H9 (cell line): ENCODE measurements at regions not wholly inside any gene's neighbourhood (a gene's known extent, or its start where the extent isn't known, plus 50 kb on each side); places are given as distances from the start of the nearest gene placed in this dataset.

Experiments used
- DNase-seq: peaks from one replicate; pipeline ENCODE4 v3.0.0-alpha.2; 2017
- H2AFZ ChIP-seq: one replicate; pipeline ENCODE4 v1.6.1; 2013; ENCODE audit warnings: mild to moderate bottlenecking, low read length, control low read depth, moderate library complexity
- H2AK5ac ChIP-seq: 2 replicates; pipeline ENCODE4 v1.6.1; 2013; ENCODE audit warnings: low read length, control low read depth, mixed read lengths; ENCODE audit not compliant: insufficient read length
- H2BK120ac ChIP-seq: one replicate; pipeline ENCODE4 v1.6.1; 2013; ENCODE audit warnings: low read depth, mild to moderate bottlenecking, low read length, control low read depth, inconsistent platforms; ENCODE audit not compliant: poor library complexity, severe bottlenecking
- H2BK12ac ChIP-seq: 2 replicates; pipeline ENCODE4 v1.6.1; 2013; ENCODE audit warnings: low read length, control low read depth, mixed read lengths, low read depth; ENCODE audit not compliant: insufficient read length
- H2BK15ac ChIP-seq: 2 replicates; pipeline ENCODE4 v1.6.1; 2013; ENCODE audit warnings: low read depth, low read length, control low read depth
- H2BK20ac ChIP-seq: one replicate; pipeline ENCODE4 v1.6.1; 2013; ENCODE audit warnings: low read depth, mild to moderate bottlenecking, low read length, control low read depth, inconsistent platforms; ENCODE audit not compliant: poor library complexity, severe bottlenecking
- H2BK5ac ChIP-seq: 2 replicates; pipeline ENCODE4 v1.6.1; 2013; ENCODE audit warnings: low read length, control low read depth, mixed read lengths; ENCODE audit not compliant: insufficient read length
- H3K14ac ChIP-seq: 2 replicates; pipeline ENCODE4 v1.6.1; 2013; ENCODE audit warnings: low read length, control low read depth; ENCODE audit not compliant: insufficient read depth
- H3K18ac ChIP-seq: 2 replicates; pipeline ENCODE4 v1.6.1; 2013; ENCODE audit warnings: low read depth, mild to moderate bottlenecking, mixed read lengths, low read length, control low read depth; ENCODE audit not compliant: insufficient read length
- H3K23ac ChIP-seq: 2 replicates; pipeline ENCODE4 v1.6.1; 2013; ENCODE audit warnings: low read length, control low read depth, mixed read lengths, low read depth; ENCODE audit not compliant: insufficient read length
- H3K23me2 ChIP-seq: 2 replicates; pipeline ENCODE4 v1.6.1; 2013; ENCODE audit warnings: low read depth, mild to moderate bottlenecking, mixed read lengths, low read length, control low read depth; ENCODE audit not compliant: insufficient read length, poor library complexity, severe bottlenecking
- H3K27ac ChIP-seq: 2 replicates; pipeline ENCODE4 v1.5.1; 2013; ENCODE audit warnings: low read length, control low read depth, mixed read lengths, low read depth; ENCODE audit not compliant: insufficient read length
- H3K27me3 ChIP-seq: 2 replicates; pipeline ENCODE4 v1.6.1; 2013; ENCODE audit warnings: low read length, control low read depth, inconsistent platforms; ENCODE audit not compliant: insufficient read depth
- H3K4ac ChIP-seq: 2 replicates; pipeline ENCODE4 v1.6.1; 2013; ENCODE audit warnings: low read depth, mild to moderate bottlenecking, control low read depth, inconsistent platforms, low read length, moderate library complexity
- H3K4me1 ChIP-seq: 2 replicates; pipeline ENCODE4 v1.6.1; 2013; ENCODE audit warnings: low read length, control low read depth, inconsistent platforms; ENCODE audit not compliant: insufficient read depth
- H3K4me2 ChIP-seq: 2 replicates; pipeline ENCODE4 v1.6.1; 2013; ENCODE audit warnings: low read length, control low read depth, mixed read lengths; ENCODE audit not compliant: insufficient read length, insufficient read depth
- H3K56ac ChIP-seq: 2 replicates; pipeline ENCODE4 v1.6.1; 2013; ENCODE audit warnings: low read depth, mild to moderate bottlenecking, mixed read lengths, low read length, control low read depth; ENCODE audit not compliant: insufficient read length
- H3K79me1 ChIP-seq: 2 replicates; pipeline ENCODE4 v1.6.1; 2013; ENCODE audit warnings: low read depth, mild to moderate bottlenecking, moderate library complexity, low read length, control low read depth, inconsistent platforms; ENCODE audit not compliant: insufficient read depth, poor library complexity, severe bottlenecking
- H3K79me2 ChIP-seq: 2 replicates; pipeline ENCODE4 v1.6.1; 2013; ENCODE audit warnings: low read length, control low read depth, inconsistent platforms; ENCODE audit not compliant: insufficient read depth
- H3K9ac ChIP-seq: 2 replicates; pipeline ENCODE4 v1.6.1; 2013; ENCODE audit warnings: low read length, control low read depth, mixed read lengths; ENCODE audit not compliant: insufficient read length; ENCODE audit errors: extremely low read depth
- H3K9me3 ChIP-seq: one replicate; pipeline ENCODE4 v1.6.1; 2013; ENCODE audit warnings: low read depth, low read length, inconsistent platforms; ENCODE audit not compliant: control insufficient read depth
- H3T11ph ChIP-seq: one replicate; pipeline ENCODE4 v1.6.1; 2013; ENCODE audit warnings: mild to moderate bottlenecking, low read length, control low read depth, inconsistent platforms
- H4K20me1 ChIP-seq: one replicate; pipeline ENCODE4 v1.6.1; 2013; ENCODE audit not compliant: control insufficient read depth, insufficient read length, insufficient read depth
- H4K5ac ChIP-seq: 2 replicates; pipeline ENCODE4 v1.6.1; 2013; ENCODE audit warnings: low read depth, mild to moderate bottlenecking, mixed read lengths, low read length, control low read depth; ENCODE audit not compliant: insufficient read length
- H4K8ac ChIP-seq: replicated peaks from 2 replicates; pipeline ENCODE4 v1.6.1; 2013; ENCODE audit warnings: low read length, control low read depth, mixed read lengths, low read depth; ENCODE audit not compliant: insufficient read length
- H4K91ac ChIP-seq: 2 replicates; pipeline ENCODE4 v1.6.1; 2013; ENCODE audit warnings: low read depth, mild to moderate bottlenecking, moderate library complexity, mixed read lengths, low read length, control low read depth; ENCODE audit not compliant: insufficient read length
- H3K27ac Mint-ChIP-seq, 3 experiments: 2 replicates in 2 of 3; 3 replicates in 1 of 3; pipeline ENCODE4 v1.8.0; 2020 to 2021; ENCODE audit warnings: mixed read lengths in 3 of 3, mild to moderate bottlenecking in 1 of 3, moderate library complexity in 1 of 3
- H3K27me3 Mint-ChIP-seq: 2 replicates; pipeline ENCODE4 v1.8.0; 2021; ENCODE audit warnings: low read depth, mild to moderate bottlenecking, moderate library complexity, mixed read lengths
- H3K36me3 Mint-ChIP-seq, 3 experiments: 2 replicates in 2 of 3; 3 replicates in 1 of 3; pipeline ENCODE4 v1.8.0; 2020 to 2021; ENCODE audit warnings: low read depth in 3 of 3, mixed read lengths in 3 of 3; ENCODE audit not compliant: insufficient read depth in 1 of 3
- H3K4me1 Mint-ChIP-seq, 2 experiments: 2 replicates each; pipeline ENCODE4 v1.8.0; 2020; ENCODE audit warnings: mixed read lengths in 2 of 2
- H3K4me3 Mint-ChIP-seq, 2 experiments: 2 replicates in 1 of 2; 3 replicates in 1 of 2; pipeline ENCODE4 v1.8.0; 2020 to 2021; ENCODE audit warnings: mild to moderate bottlenecking in 2 of 2, mixed read lengths in 2 of 2, moderate library complexity in 1 of 2
- H3K9me3 Mint-ChIP-seq, 2 experiments: 2 replicates in 1 of 2; 3 replicates in 1 of 2; pipeline ENCODE4 v1.8.0; 2020; ENCODE audit warnings: mild to moderate bottlenecking in 2 of 2, mixed read lengths in 2 of 2, moderate library complexity in 1 of 2
- CTCF ChIP-seq: fragments of 200-600 bp; sonication (generic); conservative IDR thresholded peaks from 3 replicates; pipeline ENCODE4 v1.8.0; 2021; ENCODE audit warnings: antibody characterized with exemption, mild to moderate bottlenecking
- whole genome bisulfite sequencing: extraction: QIAGEN DNeasy Blood & Tissue Kit; methylation state at CpG from one replicate; pipeline ENCODE4 v1.1.7; 2013; ENCODE audit warnings: missing lambda C conversion rate, low lambda C conversion rate, mixed read lengths; ENCODE audit not compliant: insufficient read length; ENCODE audit errors: extremely low coverage; 5-methylcytosine and 5-hydroxymethylcytosine counted together

- no peak overlapping the region for H2BK20ac ChIP-seq
- no peak overlapping the region for H2AK5ac ChIP-seq
- H3K14ac ChIP-seq, result no peak overlapping the region
- no peaks in the 10 kb centered on the region for H3K27me3 ChIP-seq
- no peak overlapping the region for H3T11ph ChIP-seq
- H3K23me2 ChIP-seq, result no peaks in the 10 kb centered on the region
- no peak overlapping the region for H3K18ac ChIP-seq
- 0 out of 7 replicates have a peak, but pooled peaks cover 0 to 2% (median 0%) of the 10 kb centered on the region in 3 experiments for H3K36me3 Mint-ChIP-seq
- no peaks in the 10 kb centered on the region for H4K20me1 ChIP-seq
- H2BK120ac ChIP-seq, result no peak overlapping the region
- no peak overlapping the region for H4K91ac ChIP-seq
- H3K79me2 ChIP-seq, result no peaks in the 10 kb centered on the region
- no peak for TF ChIP-seq CTCF
- H3K9me3 ChIP-seq, result no peaks in the 10 kb centered on the region
- H3K9ac ChIP-seq, result no peak overlapping the region
- no CpG with 5 or more reads among the region's 22 CpGs for WGBS
- H2AFZ ChIP-seq, result no peak overlapping the region
- H3K79me1 ChIP-seq, result no peaks in the 10 kb centered on the region
- no peak overlapping the region for H3K56ac ChIP-seq
- H3K27me3 Mint-ChIP-seq, result peaks cover 61% of the 10 kb centered on the region
- H3K4ac ChIP-seq, result no peak overlapping the region
- no peak overlapping the region for H2BK5ac ChIP-seq
- peaks cover 0 to 4% of the 10 kb centered on the region in 2 experiments; a peak in 2 of 5 replicates for H3K9me3 Mint-ChIP-seq
- peak overlapping the region in 1 of 3 experiments; percentile 38; a peak in 1 of 7 replicates for H3K27ac Mint-ChIP-seq
- no peak overlapping the region for H3K4me3 Mint-ChIP-seq
- H3K27ac ChIP-seq, result no peak overlapping the region
- H3K4me2 ChIP-seq, result no peak overlapping the region
- H2BK12ac ChIP-seq, result no peak overlapping the region
- no peak overlapping the region for H3K23ac ChIP-seq
- no peak overlapping the region for H4K5ac ChIP-seq
- DNase-seq, result peak; percentile 25
- H3K4me1 ChIP-seq, result no peaks in the 10 kb centered on the region; the same call in 1 of the 2 replicates
- no peak overlapping the region for H2BK15ac ChIP-seq
- peaks cover 38 to 40% of the 10 kb centered on the region in 2 experiments for H3K4me1 Mint-ChIP-seq
- H4K8ac ChIP-seq, result no peak overlapping the region
Observed at GRCh38 chr17:77723909-77724875, 234.3 kb upstream of the TNRC6C start.
